Urinary bladder (tissue), 3 donors: ENCODE measurements at regions not wholly inside any gene's neighbourhood (a gene's known extent, or its start where the extent isn't known, plus 50 kb on each side); places are given as distances from the start of the nearest gene placed in this dataset.
"Not testable (repeated sequence)": the region's sequence is repeated elsewhere in the genome, so short reads cannot be mapped to it uniquely, and the experiment has no call there.

Source experiments
- DNase-seq: peaks from one replicate; pipeline ENCODE4 v3.0.0-alpha.2; 2015; ENCODE audit errors: extremely low spot score
- H3K27ac ChIP-seq: one replicate; pipeline ENCODE4 v1.5.1; 2013; ENCODE audit warnings: low read depth, mild to moderate bottlenecking, moderate library complexity
- H3K36me3 ChIP-seq: one replicate; pipeline ENCODE4 v1.6.1; 2013; ENCODE audit warnings: mild to moderate bottlenecking, moderate library complexity; ENCODE audit not compliant: insufficient read depth
- H3K4me1 ChIP-seq: one replicate; pipeline ENCODE4 v1.6.1; 2013; ENCODE audit warnings: mild to moderate bottlenecking, moderate library complexity; ENCODE audit not compliant: insufficient read depth
- H3K4me3 ChIP-seq: one replicate; pipeline ENCODE4 v1.5.1; 2013; ENCODE audit warnings: low read depth, low read length
- WGBS: extraction: QIAGEN DNeasy Blood & Tissue Kit; methylation state at CpG from one replicate; pipeline ENCODE4 v1.1.7; 2013; 5-methylcytosine and 5-hydroxymethylcytosine counted together
- donor health status: healthy with polysubstance abuse.
- donor health status: healthy.

GRCh38 chr4:167964766-167965373 lies 127.5 kb upstream of the ANXA10 start:
- H3K27ac ChIP-seq: no peak overlapping the region
- no peaks in the 10 kb centered on the region for H3K36me3 ChIP-seq
- WGBS: 79% methylated on average over 2 of the region's 2 CpGs
- DNase-seq: no peak
- H3K4me1 ChIP-seq: no peaks in the 10 kb centered on the region
- no peak overlapping the region for H3K4me3 ChIP-seq

- Histone ChIP-seq H3K4me3 (no peak overlapping the region), H3K4me1 (no peaks in the 10 kb centered on the region), H3K36me3 (no peaks in the 10 kb centered on the region), H3K27ac (no peak overlapping the region)
- 81% methylated on average over 2 of the region's 2 CpGs for WGBS
- DNase-seq: no peak
Measured at GRCh38 chr4:167966143-167966542, 126.2 kb upstream of the ANXA10 start.

- Histone ChIP-seq H3K27ac (no peak overlapping the region), H3K36me3 (no peaks in the 10 kb centered on the region), H3K4me3 (no peak overlapping the region), H3K4me1 (no peaks in the 10 kb centered on the region)
- no peak for DNase-seq
Measured at GRCh38 chr4:167973513-167973912, 118.8 kb upstream of the ANXA10 start.

- no peak overlapping the region for H3K4me3 ChIP-seq
- no peaks in the 10 kb centered on the region for H3K4me1 ChIP-seq
- DNase-seq: no peak
- no peaks in the 10 kb centered on the region for H3K36me3 ChIP-seq
- no peak overlapping the region for H3K27ac ChIP-seq
Measured at GRCh38 chr4:167985565-167985964, 106.8 kb upstream of the ANXA10 start.

- Histone ChIP-seq H3K4me3 (no peak overlapping the region), H3K4me1 (no peaks in the 10 kb centered on the region), H3K36me3 (no peaks in the 10 kb centered on the region), H3K27ac (no peak overlapping the region)
- no peak for DNase-seq
- WGBS: 89% methylated on average over 3 of the region's 3 CpGs
Measured at GRCh38 chr4:167986044-167986443, 106.3 kb upstream of the ANXA10 start.

GRCh38 chr4:167987285-167987684 lies 105.1 kb upstream of the ANXA10 start:
- WGBS: 90% methylated on average over 2 of the region's 2 CpGs
- no peak for DNase-seq
- Histone ChIP-seq H3K27ac (no peak overlapping the region), H3K36me3 (no peaks in the 10 kb centered on the region), H3K4me1 (no peaks in the 10 kb centered on the region), H3K4me3 (no peak overlapping the region)

GRCh38 chr4:167989815-167990214 lies 102.5 kb upstream of the ANXA10 start:
- no peak for DNase-seq
- WGBS: 74% methylated on average over 2 of the region's 2 CpGs
- H3K4me1 ChIP-seq: no peaks in the 10 kb centered on the region
- H3K36me3 ChIP-seq: no peaks in the 10 kb centered on the region
- no peak overlapping the region for H3K27ac ChIP-seq
- H3K4me3 ChIP-seq: no peak overlapping the region

GRCh38 chr4:168008112-168008511 lies 84.2 kb upstream of the ANXA10 start:
- H3K4me1 ChIP-seq, H3K36me3 ChIP-seq, H3K4me3 ChIP-seq, H3K27ac ChIP-seq, DNase-seq: not testable (repeated sequence)
- WGBS: 94% methylated on average over 6 of the region's 6 CpGs

- DNase-seq: no peak
- Histone ChIP-seq H3K27ac (no peak overlapping the region), H3K4me3 (no peak overlapping the region), H3K4me1 (no peaks in the 10 kb centered on the region), H3K36me3 (no peaks in the 10 kb centered on the region)
- 94% methylated on average over 1 of the region's 1 CpG for WGBS
Measured at GRCh38 chr4:168019019-168019651, 73.2 kb upstream of the ANXA10 start.

- H3K36me3 ChIP-seq: no peaks in the 10 kb centered on the region
- no peak for DNase-seq
- 74% methylated on average over 2 of the region's 2 CpGs for WGBS
- H3K27ac ChIP-seq: no peak overlapping the region
- no peak overlapping the region for H3K4me3 ChIP-seq
- H3K4me1 ChIP-seq: no peaks in the 10 kb centered on the region
Measured at GRCh38 chr4:168019921-168020320, 72.4 kb upstream of the ANXA10 start.

GRCh38 chr4:168021666-168022065 lies 70.7 kb upstream of the ANXA10 start:
- 28% methylated on average over 1 of the region's 1 CpG for WGBS
- Histone ChIP-seq H3K36me3 (no peaks in the 10 kb centered on the region), H3K4me3 (no peak overlapping the region), H3K4me1 (no peaks in the 10 kb centered on the region), H3K27ac (no peak overlapping the region)
- DNase-seq: no peak

GRCh38 chr4:168028568-168028967 lies 63.8 kb upstream of the ANXA10 start:
- no peak overlapping the region for H3K27ac ChIP-seq
- 94% methylated on average over 2 of the region's 2 CpGs for WGBS
- DNase-seq: no peak
- no peaks in the 10 kb centered on the region for H3K4me1 ChIP-seq
- H3K4me3 ChIP-seq: no peak overlapping the region
- H3K36me3 ChIP-seq: no peaks in the 10 kb centered on the region

GRCh38 chr4:168028970-168029597 lies 63.3 kb upstream of the ANXA10 start:
- Histone ChIP-seq H3K27ac (no peak overlapping the region), H3K4me1 (no peaks in the 10 kb centered on the region), H3K4me3 (no peak overlapping the region), H3K36me3 (no peaks in the 10 kb centered on the region)
- DNase-seq: no peak
- 65% methylated on average over 5 of the region's 5 CpGs for WGBS

- no peak overlapping the region for H3K27ac ChIP-seq
- H3K4me1 ChIP-seq: no peaks in the 10 kb centered on the region
- no peak overlapping the region for H3K4me3 ChIP-seq
- no peak for DNase-seq
- WGBS: 91% methylated on average over 2 of the region's 2 CpGs
- no peaks in the 10 kb centered on the region for H3K36me3 ChIP-seq
Measured at GRCh38 chr4:168037676-168038075, 54.7 kb upstream of the ANXA10 start.
